Right renal pelvis (tissue), 4 donors: ENCODE measurements at regions not wholly inside any gene's neighbourhood (a gene's known extent, or its start where the extent isn't known, plus 50 kb on each side); places are given as distances from the start of the nearest gene placed in this dataset.

ENCODE experiments used
- DNase-seq, 4 donors: peaks; one replicate each; pipeline ENCODE4 v3.0.0-alpha.2; 2013; ENCODE audit warnings: low read depth in 4 of 4, low spot score in 3 of 4, missing footprints in 1 of 4

DNA sequence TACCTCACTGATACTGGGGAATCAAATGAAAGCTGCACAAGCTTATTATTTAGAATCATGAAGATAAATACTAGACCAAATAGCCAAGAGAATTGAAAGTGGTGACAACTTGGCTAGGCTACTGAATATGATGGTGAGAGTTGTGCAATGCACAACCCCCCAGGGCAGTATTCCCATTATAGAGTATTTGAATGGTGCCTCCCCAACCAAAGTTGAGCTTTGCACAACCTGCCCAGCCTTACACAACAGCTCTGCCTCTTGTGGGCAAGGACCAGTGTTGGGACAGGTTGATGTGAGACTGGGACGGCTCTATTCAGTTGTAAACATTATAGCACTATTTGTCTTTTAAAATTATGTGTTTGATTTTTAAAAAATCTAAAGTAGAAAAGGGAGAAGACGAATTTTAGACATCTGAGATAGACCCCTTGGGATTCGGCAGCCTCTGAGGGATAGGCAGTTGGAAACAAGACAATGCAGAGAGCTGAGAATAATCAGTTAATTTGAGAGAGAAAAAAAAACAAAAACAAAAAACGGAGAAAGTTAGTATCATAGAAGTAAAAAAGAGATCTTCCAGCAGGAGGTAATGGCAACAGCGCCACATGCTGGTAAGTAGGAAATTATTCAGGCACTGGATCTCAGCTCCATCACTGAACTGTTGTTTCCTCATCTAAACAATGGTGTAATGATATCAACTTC, 91.0 kb upstream of the KCNA3 start:
- peak in 3 of 4 donors; percentile 11 to 28 (median 20) for DNase-seq

- no peak for DNase-seq
Observed at GRCh38 chr1:110763149-110763548, 88.4 kb upstream of the KCNA3 start.

GRCh38 chr1:110760321-110760720, 85.6 kb upstream of the KCNA3 start:
- DNase-seq: no peak

- no peak for DNase-seq
Observed at GRCh38 chr1:110756506-110756905, 81.8 kb upstream of the KCNA3 start.

DNA sequence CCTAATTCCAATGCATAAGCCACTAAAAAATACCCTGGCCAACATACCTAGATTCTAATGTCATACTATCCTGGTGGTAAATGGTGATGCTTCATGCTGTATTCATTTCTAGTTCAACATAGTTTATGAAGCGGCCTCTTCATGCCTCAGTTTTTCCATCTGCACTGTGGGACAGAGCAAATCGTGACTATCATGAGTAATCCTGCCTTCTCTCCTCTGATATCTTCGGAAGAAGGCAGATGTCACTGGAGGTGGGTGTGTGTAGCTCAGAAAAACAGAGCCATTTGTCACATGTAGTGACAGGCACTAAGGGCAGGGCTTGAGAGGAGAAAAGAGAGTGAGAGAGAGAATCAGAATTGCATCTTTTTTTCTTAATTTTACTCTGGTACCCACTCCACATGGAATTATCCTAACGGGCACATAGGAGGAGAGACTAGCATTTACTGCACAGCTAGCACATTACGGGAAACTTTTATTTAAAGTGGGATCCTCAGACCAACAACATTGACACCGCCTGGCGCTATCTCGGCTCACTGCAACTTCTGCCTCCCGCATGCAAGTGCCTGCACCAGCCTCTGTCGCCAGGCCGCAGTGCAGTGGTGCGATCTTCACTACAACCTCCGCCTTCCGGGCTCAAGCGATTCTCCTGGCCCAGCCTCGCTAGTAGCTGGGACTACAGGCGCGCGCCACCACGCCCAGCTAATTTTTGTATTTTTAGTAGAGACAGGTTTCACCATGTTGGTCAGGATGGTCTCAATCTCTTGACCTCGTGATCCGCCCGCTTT, 78.4 kb upstream of the KCNA3 start:
- DNase-seq: no peak

DNA sequence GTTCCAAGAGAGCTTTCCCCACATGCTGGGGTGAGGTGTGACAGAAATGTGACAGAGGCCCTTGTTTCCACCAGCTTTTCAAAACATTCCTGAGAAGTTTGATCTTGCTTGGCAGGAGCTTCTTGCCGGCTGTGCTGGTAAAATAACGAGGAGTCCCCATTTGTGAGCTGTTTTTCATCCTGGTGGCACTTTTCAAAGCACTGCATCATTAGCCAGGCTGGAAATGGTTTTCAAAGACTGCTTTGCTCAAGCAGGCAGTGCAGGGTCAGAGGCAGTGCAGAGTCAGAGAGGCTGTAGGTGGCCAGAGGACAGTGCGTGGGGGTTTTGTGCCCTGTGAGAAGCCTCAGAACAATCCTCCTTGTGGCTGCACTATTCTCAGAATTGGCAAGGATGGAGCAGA, 75.8 kb upstream of the KCNA3 start:
- no peak for DNase-seq

- no peak for DNase-seq
Observed at GRCh38 chr1:110749960-110750359, 75.2 kb upstream of the KCNA3 start.

DNA sequence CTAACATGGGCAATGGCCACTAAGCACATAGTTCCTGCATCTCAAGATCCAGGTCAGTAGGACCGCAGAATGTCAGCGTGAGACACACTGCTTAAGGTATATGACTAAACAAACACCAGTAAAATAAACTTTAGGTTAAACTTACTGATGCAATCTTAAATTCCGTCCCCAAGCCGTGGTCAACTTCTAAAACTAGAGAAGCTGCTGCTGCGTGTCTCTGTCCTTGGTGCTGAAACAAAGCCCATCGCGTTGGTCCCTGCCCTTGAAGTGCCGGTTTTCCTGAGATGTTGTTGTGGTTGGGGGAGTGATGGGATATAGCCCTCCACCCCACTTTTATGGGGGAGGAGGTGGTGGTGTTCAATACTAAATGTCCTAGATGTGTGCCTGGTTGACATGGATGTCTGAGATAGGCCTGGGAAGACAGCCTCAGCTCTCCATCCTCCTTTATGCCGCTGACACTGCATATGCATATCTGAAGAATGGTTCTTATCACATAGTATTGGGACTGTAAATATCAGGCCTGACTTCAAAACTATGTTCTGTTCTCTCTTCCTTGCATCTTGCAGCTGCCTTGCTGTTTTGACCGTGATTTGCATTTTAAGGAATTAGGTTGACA, 72.0 kb upstream of the KCNA3 start:
- DNase-seq: peak; percentile 53 to 60 (median 54)

DNA sequence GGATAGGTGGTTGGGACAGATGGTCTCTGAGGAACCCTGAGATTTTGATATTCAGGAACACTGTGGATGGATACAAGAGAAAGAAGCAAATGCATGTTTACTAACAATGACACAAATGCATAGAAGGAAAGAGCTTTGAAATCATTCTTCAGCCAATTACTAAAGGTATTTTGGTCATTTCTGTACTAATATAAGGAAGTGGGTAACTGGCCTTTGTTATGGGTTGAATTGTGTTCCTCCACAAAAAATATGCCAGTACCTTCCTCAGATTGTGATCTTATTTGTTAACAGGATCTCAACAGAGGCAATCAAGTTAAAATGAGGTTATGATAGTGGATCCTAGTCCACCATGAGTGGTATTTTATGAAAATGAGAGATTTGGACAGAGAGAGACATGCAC, 68.7 kb upstream of the KCNA3 start:
- no peak for DNase-seq

GRCh38 chr1:110736900-110737605, 62.3 kb upstream of the KCNA3 start:
- DNase-seq: no peak

- DNase-seq: no peak
Observed at GRCh38 chr1:110734133-110734680, 59.5 kb upstream of the KCNA3 start.

DNA sequence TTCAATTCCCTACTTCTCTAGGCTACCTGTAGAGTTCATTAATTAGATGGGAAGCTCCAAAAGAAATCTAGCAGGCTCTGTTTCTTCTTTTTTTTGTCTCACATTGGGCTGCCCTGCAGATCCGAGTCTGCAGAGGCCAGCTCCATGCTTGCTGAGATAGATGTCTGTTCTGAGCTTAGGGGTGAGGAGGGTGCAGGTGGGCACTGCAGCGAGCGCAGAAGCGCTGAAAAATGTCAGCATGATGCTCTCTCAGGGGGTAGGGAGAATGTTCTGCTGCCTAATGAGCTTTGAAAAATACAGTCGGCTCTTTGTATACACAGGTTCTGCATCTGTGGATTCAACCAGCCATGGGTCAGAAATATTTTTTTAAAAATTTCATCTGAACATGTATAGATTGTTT, 56.8 kb upstream of the KCNA3 start:
- DNase-seq: no peak

DNA sequence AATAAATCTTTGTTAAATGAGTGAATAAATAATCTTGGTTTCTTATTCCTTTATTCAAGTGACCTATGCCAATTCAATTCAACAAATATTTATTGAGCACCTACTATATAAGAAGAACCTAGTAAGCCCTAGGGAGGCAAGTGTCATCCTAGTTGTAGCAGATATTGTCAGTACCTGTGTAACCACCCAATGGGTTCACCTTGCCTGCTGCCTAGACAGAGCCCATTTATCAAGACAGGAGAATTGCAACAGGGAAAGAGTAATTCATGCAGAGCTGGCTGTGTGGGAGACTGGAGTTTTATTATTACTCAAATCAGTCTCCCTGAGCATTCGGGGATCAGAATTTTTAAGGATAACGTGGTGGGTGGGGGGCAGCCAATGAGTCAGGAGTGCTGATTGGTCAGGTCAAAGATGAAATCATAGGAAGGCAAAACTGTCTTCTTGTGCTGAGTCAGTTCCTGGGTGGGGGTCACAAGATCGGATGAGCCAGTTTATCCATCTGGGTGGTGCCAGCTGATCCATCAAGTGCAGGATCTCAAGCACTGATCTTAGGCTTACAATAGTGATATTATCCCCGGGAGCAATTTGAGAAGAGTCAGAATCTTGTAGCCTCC, 53.8 kb upstream of the KCNA3 start:
- no peak for DNase-seq

GRCh38 chr1:110727246-110727645, 52.5 kb upstream of the KCNA3 start:
- DNase-seq: no peak

DNA sequence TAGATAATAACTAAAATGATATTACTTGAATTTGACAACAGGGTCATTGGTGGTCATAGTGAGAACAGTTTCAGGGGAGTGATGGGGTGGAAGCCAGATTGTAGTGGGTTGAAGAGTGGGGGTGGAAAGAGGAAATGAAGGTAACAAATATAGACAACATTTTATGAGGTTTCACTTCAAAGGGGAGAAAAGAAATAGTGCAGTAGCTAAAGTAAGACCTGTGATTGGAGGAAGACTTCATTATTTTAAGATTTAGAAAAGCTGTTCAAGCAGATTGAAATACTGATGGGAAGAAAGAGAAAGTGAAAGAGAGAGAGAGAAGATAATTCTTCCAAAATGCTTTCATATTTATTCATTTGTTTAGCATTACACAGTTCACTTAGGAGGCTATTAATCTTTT, 52.0 kb upstream of the KCNA3 start:
- no peak for DNase-seq
